22Rv1 (cell line): ENCODE measurements at regions not wholly inside any gene's neighbourhood (a gene's known extent, or its start where the extent isn't known, plus 50 kb on each side); places are given as distances from the start of the nearest gene placed in this dataset.

Experiments used
- CTCF ChIP-seq: fragments of 450-650 bp; IDR thresholded peaks from 2 replicates; pipeline ENCODE4 v1.5.1; 2017; ENCODE audit warnings: mild to moderate bottlenecking
- ZFX ChIP-seq: fragments of 450-650 bp; IDR thresholded peaks from 2 replicates; pipeline ENCODE4 v1.6.1; 2017; ENCODE audit warnings: antibody characterized with exemption, borderline replicate concordance

DNA sequence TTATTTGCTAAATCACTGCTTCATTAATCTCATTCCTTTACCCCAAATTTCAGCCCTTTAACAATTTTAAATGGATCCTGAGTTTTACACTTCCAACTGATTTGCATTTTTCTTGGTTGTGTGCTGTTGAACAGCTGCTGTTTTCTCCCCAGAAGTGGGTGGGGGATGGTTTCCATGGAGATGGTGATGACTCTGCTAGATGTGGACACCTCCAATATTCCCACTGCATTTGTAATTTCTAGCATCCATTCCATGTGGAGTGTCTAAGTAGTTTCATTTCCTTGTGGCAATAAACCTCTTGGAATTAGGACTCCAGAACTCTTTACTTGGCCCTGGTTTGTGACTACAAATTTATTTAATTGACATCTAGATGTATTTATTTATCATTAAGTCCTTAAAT, 330.4 kb downstream of the GBA3 start:
- TF ChIP-seq ZFX = no peak
- no peak for TF ChIP-seq CTCF
